HUES6 (cell line): ENCODE measurements at regions not wholly inside any gene's neighbourhood (a gene's known extent, or its start where the extent isn't known, plus 50 kb on each side); places are given as distances from the start of the nearest gene placed in this dataset.

Source experiments
- H3K27ac ChIP-seq: 2 replicates; pipeline ENCODE4 v1.7.0; 2013; ENCODE audit warnings: low read depth, mild to moderate bottlenecking, low read length, inconsistent platforms
- H3K27me3 ChIP-seq: 2 replicates; pipeline ENCODE4 v1.6.1; 2013; ENCODE audit warnings: low read length; ENCODE audit not compliant: control insufficient read depth, insufficient read depth
- H3K36me3 ChIP-seq: 2 replicates; pipeline ENCODE4 v1.6.1; 2013; ENCODE audit warnings: low read length; ENCODE audit not compliant: control insufficient read depth, insufficient read depth
- H3K4me1 ChIP-seq: 2 replicates; pipeline ENCODE4 v1.6.1; 2013; ENCODE audit warnings: low read length; ENCODE audit not compliant: control insufficient read depth, insufficient read depth
- H3K4me3 ChIP-seq: 2 replicates; pipeline ENCODE4 v1.5.1; 2013; ENCODE audit warnings: low read depth, low read length
- H3K9ac ChIP-seq: one replicate; pipeline ENCODE4 v1.6.1; 2013; ENCODE audit warnings: mild to moderate bottlenecking, low read length
- H3K9me3 ChIP-seq: 2 replicates; pipeline ENCODE4 v1.6.1; 2013; ENCODE audit warnings: low read depth, low read length; ENCODE audit not compliant: control insufficient read depth, insufficient read depth

- Histone ChIP-seq H3K4me1 (peaks cover 27% of the 10 kb centered on the region), H3K27me3 (no peaks in the 10 kb centered on the region), H3K36me3 (no peaks in the 10 kb centered on the region), H3K27ac (no peak overlapping the region), H3K9me3 (no peaks in the 10 kb centered on the region), H3K9ac (no peak overlapping the region), H3K4me3 (no peak overlapping the region)
These were observed 386.2 kb downstream of the CADM1 start for GRCh38 chr11:115117956-115118493.

- Histone ChIP-seq H3K4me3 (no peak overlapping the region), H3K9me3 (no peaks in the 10 kb centered on the region), H3K27me3 (no peaks in the 10 kb centered on the region), H3K4me1 (peaks cover 27% of the 10 kb centered on the region), H3K27ac (no peak overlapping the region), H3K9ac (no peak overlapping the region), H3K36me3 (no peaks in the 10 kb centered on the region)
These were observed 385.1 kb downstream of the CADM1 start for GRCh38 chr11:115119146-115119545.
